BJ (cell line): ENCODE measurements at regions not wholly inside any gene's neighbourhood (a gene's known extent, or its start where the extent isn't known, plus 50 kb on each side); places are given as distances from the start of the nearest gene placed in this dataset.

Source experiments
- CTCF ChIA-PET: fragments of 350-600 bp; formaldehyde crosslinking; extraction: SDS; loops from one replicate; lab custom pipeline; 2021; ENCODE audit warnings: antibody characterized with exemption, inconsistent platforms; lab: Yijun Ruan, JAX
- POLR2A ChIA-PET: fragments of 300-600 bp; sonication (Branson Sonifier 250); formaldehyde crosslinking; extraction: SDS; loops from one replicate; lab custom pipeline; 2021; ENCODE audit warnings: antibody characterized with exemption; lab: Charles Lee
- DNase-seq: peaks from one replicate; pipeline ENCODE4 v3.0.0-alpha.2; 2011; ENCODE audit warnings: low read depth
- H3K27me3 ChIP-seq: 2 replicates; pipeline ENCODE4 v1.6.0; 2011; ENCODE audit warnings: low read length; ENCODE audit not compliant: control insufficient read depth, insufficient read depth
- H3K36me3 ChIP-seq: 2 replicates; pipeline ENCODE4 v1.5.1; 2011; ENCODE audit warnings: low read length; ENCODE audit not compliant: control insufficient read depth, insufficient read depth
- H3K4me3 ChIP-seq: 2 replicates; pipeline ENCODE4 v1.5.1; 2011; ENCODE audit warnings: low read depth, mild to moderate bottlenecking, control low read depth, low read length
- TF ChIP-seq, protein P1 (sequence below): IDR thresholded peaks from 2 replicates; pipeline ENCODE4 v1.5.1; 2011; ENCODE audit warnings: low read depth, mild to moderate bottlenecking, control low read depth, inconsistent platforms, low read length, moderate library complexity; ENCODE audit not compliant: insufficient read depth

DNA sequence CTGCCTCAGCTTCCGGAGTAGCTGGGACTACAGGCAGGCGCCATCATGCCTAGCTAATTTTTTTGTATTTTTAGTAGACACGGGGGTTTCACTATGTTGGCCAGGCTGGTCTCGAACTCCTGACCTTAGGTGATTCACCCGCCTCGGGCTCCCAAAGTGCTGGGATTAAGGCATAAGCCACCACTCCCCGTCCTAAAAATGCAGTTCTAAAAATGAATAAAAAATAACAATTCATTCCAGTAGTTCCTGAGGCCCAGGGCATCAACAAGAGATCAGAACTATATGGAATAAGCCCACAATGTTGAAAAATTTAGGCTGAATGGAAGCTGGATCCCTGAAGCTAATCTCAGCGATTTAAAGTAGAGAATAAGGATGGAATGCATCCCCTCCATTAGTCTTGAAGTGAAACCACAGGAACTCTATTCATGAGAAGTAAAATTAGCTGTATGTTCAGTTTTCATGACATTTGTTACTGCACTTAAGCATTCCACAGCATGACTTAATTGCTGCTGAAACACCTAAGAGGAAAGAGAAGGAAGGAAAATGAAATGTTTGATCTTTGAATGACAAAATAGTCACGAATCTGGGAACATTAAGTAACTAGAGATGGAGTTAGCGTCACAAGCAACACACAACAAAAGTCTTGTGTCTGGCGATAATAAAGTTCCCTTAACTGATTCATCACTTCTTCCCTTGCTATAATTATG lies 80.4 kb upstream of the RIPOR2 start:
- Histone ChIP-seq H3K36me3 (no peaks in the 10 kb centered on the region), H3K4me3 (no peak overlapping the region), H3K27me3 (no peaks in the 10 kb centered on the region)
- peak; percentile 61 for DNase-seq
- TF ChIP-seq, protein P1, sequence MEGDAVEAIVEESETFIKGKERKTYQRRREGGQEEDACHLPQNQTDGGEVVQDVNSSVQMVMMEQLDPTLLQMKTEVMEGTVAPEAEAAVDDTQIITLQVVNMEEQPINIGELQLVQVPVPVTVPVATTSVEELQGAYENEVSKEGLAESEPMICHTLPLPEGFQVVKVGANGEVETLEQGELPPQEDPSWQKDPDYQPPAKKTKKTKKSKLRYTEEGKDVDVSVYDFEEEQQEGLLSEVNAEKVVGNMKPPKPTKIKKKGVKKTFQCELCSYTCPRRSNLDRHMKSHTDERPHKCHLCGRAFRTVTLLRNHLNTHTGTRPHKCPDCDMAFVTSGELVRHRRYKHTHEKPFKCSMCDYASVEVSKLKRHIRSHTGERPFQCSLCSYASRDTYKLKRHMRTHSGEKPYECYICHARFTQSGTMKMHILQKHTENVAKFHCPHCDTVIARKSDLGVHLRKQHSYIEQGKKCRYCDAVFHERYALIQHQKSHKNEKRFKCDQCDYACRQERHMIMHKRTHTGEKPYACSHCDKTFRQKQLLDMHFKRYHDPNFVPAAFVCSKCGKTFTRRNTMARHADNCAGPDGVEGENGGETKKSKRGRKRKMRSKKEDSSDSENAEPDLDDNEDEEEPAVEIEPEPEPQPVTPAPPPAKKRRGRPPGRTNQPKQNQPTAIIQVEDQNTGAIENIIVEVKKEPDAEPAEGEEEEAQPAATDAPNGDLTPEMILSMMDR = no peak
- POLR2A ChIA-PET = interaction anchor here (0.5 kb wide), 1 partner anchor 140 kb away, joined by 4 read pairs; no protein-coding TSS in a partner anchor
- CTCF ChIA-PET = interaction anchor here (1.1 to 4.6 kb wide), 6 partner anchors 16 to 435 kb away, joined by 3 to 41 read pairs (median 13); no protein-coding TSS in a partner anchor

DNA sequence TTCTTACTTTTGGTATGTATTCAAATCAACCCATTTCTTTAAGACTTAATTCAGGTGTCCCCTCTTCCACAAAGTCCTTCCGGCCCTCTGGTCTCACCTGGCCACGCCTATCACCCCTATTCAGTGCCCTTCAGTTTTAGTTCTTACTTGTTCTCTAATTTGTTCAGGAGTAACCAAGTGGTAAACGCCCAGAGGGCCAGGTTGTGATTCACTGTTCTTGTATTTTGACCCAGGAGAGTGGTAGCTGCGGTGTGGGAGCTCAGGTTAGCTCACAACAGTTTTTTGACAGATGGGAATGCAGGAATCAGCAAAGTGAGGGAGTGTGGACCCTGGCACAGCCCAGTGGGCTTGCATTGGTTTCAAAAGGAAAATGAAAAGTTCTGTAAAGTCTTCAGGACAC lies 81.7 kb upstream of the RIPOR2 start:
- CTCF ChIA-PET = interaction anchor here (0.5 to 4.6 kb wide), 26 partner anchors 8 to 436 kb away, joined by 3 to 41 read pairs (median 4); no protein-coding TSS in a partner anchor
- POLR2A ChIA-PET = interaction anchor here (1.0 kb wide), 1 partner anchor 161 kb away, joined by 3 read pairs; no protein-coding TSS in a partner anchor
- Histone ChIP-seq H3K4me3 (no peak overlapping the region), H3K36me3 (no peaks in the 10 kb centered on the region), H3K27me3 (no peaks in the 10 kb centered on the region)
- no peak for DNase-seq
- TF ChIP-seq, protein P1 = no peak

DNA sequence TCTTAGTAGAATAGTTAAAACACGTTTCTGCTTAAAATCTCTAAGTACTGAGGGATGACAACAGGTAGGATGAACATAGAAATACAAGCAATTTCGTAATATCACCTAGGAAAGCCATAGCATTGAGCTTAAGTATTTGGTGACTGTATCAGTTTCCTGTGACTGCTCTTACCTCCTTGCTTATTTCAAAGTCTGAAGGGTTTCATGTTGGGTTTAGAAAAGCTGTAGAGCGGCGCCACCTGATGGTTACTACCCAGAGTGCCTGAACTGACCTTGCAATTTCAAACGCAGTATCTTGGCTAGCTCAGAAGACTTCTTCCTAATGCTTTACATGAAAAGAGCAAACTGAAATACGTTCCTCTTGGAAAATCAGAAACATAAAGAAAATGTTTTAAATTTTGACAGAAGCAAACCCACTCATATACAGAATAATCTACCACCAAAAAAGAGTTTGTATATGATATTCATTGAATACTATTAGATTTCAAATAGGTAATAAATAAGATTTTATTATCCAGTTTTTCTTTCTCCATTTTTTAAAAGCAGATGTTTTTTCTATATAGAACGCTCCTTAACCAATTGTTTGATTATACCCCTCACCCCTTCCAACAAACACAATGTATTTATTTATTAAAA lies 82.3 kb upstream of the RIPOR2 start:
- Histone ChIP-seq H3K27me3 (no peaks in the 10 kb centered on the region), H3K4me3 (no peak overlapping the region), H3K36me3 (no peaks in the 10 kb centered on the region)
- ChIA-PET POLR2A (interaction anchor here (1.0 kb wide), 1 partner anchor 162 kb away, joined by 3 read pairs; no protein-coding TSS in a partner anchor), CTCF (interaction anchor here (0.5 to 4.6 kb wide), 28 partner anchors 9 to 197 kb away, joined by 3 to 41 read pairs (median 4); no protein-coding TSS in a partner anchor)
- no peak for DNase-seq
- TF ChIP-seq, protein P1 = peak; percentile 67

DNA sequence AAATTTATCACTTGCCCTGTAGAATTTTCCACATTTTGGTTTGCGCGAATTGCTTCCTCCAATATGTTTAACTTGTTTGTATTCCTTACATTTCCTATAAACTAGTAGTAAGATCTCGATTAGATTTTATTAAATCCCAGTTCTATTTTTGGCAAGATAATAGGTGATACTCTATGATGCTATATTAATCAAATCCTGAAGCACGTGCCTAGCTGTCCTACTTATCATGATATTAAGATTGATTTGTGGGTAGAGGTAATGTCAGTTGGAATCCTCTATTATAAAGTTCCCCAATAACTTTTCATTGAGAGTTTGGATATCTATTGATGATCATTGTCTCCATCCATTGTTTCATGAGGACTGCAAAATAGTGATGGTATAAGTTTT lies 82.8 kb upstream of the RIPOR2 start:
- POLR2A ChIA-PET = interaction anchor here (1.0 kb wide), 1 partner anchor 162 kb away, joined by 3 read pairs; no protein-coding TSS in a partner anchor
- Histone ChIP-seq H3K27me3 (no peaks in the 10 kb centered on the region), H3K36me3 (no peaks in the 10 kb centered on the region), H3K4me3 (no peak overlapping the region)
- CTCF ChIA-PET = interaction anchor here (0.7 to 4.6 kb wide), 23 partner anchors 9 to 197 kb away, joined by 3 to 41 read pairs (median 5); no protein-coding TSS in a partner anchor
- no peak for DNase-seq
- TF ChIP-seq, protein P1 = no peak

DNA sequence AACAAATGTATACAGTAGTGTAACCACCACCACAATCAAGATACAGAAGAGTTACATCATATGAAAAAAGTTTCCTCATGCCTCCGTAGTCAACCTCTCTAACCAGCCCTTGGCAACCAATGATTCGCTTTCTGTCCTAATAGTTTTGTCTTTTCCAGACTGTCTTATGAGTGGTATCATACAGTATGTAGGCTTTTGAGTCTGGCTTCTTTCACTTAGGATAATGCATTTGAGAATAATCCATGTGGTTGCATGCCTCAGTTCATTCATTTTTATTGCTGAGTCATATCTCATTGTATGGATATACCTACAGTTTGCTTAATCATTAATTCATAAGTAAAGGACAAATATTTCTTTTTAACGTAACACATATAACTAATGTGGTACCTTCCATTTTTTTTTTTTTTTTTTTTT lies 86.4 kb upstream of the RIPOR2 start:
- no peak overlapping the region for H3K4me3 ChIP-seq
- no peaks in the 10 kb centered on the region for H3K36me3 ChIP-seq
- ChIA-PET POLR2A (no interaction called here), CTCF (no interaction called here)
- H3K27me3 ChIP-seq = no peaks in the 10 kb centered on the region
- no peak for DNase-seq
- TF ChIP-seq, protein P1 = no peak
